GM23248 (cell line): ENCODE measurements at regions not wholly inside any gene's neighbourhood (a gene's known extent, or its start where the extent isn't known, plus 50 kb on each side); places are given as distances from the start of the nearest gene placed in this dataset. TPM values are rescaled to one million over a fixed set of nuclear protein-coding genes. Genes with fewer than 3 reads are reported as not detected.

Experiments used
- DNase-seq: peaks from one replicate; pipeline ENCODE4 v3.0.0-alpha.2; 2015
- H2AFZ ChIP-seq: fragments of 200-600 bp; sonication (generic); 2 replicates; pipeline ENCODE4 v1.6.1; 2016; ENCODE audit warnings: antibody characterized with exemption
- H3F3A ChIP-seq: fragments of 200-600 bp; sonication (generic); 2 replicates; pipeline ENCODE4 v1.6.1; 2016; ENCODE audit warnings: mild to moderate bottlenecking, antibody characterized with exemption, mixed run types; ENCODE audit not compliant: insufficient read depth
- H3K27ac ChIP-seq: fragments of 200-600 bp; sonication (generic); 2 replicates; pipeline ENCODE4 v1.5.1; 2016; ENCODE audit warnings: mild to moderate bottlenecking
- H3K27me3 ChIP-seq: fragments of 200-600 bp; sonication (generic); replicated peaks from 2 replicates; pipeline ENCODE4 v1.6.1; 2016; ENCODE audit warnings: mild to moderate bottlenecking; ENCODE audit not compliant: insufficient read depth
- H3K36me3 ChIP-seq: fragments of 200-600 bp; sonication (generic); 2 replicates; pipeline ENCODE4 v1.6.1; 2016; ENCODE audit warnings: low read depth, mild to moderate bottlenecking
- H3K4me1 ChIP-seq: fragments of 200-600 bp; sonication (generic); 2 replicates; pipeline ENCODE4 v1.6.1; 2016; ENCODE audit warnings: mild to moderate bottlenecking; ENCODE audit not compliant: insufficient read depth
- H3K4me2 ChIP-seq: fragments of 200-600 bp; sonication (generic); one replicate; pipeline ENCODE4 v1.6.1; 2016; ENCODE audit warnings: mild to moderate bottlenecking; ENCODE audit not compliant: unreplicated experiment
- H3K4me3 ChIP-seq: fragments of 200-600 bp; sonication (generic); 2 replicates; pipeline ENCODE4 v1.5.1; 2016; ENCODE audit warnings: mild to moderate bottlenecking
- H3K79me2 ChIP-seq: fragments of 200-600 bp; sonication (generic); 2 replicates; pipeline ENCODE4 v1.6.1; 2016; ENCODE audit warnings: mild to moderate bottlenecking; ENCODE audit not compliant: insufficient read depth
- H3K9ac ChIP-seq: fragments of 200-600 bp; sonication (generic); 2 replicates; pipeline ENCODE4 v1.6.1; 2016; ENCODE audit warnings: mild to moderate bottlenecking
- H3K9me2 ChIP-seq: fragments of 200-600 bp; sonication (generic); 2 replicates; pipeline ENCODE4 v1.6.1; 2016; ENCODE audit warnings: mixed run types, mild to moderate bottlenecking, moderate library complexity; ENCODE audit not compliant: insufficient read depth
- H3K9me3 ChIP-seq: fragments of 200-600 bp; sonication (generic); one replicate; pipeline ENCODE4 v1.6.1; 2017; ENCODE audit warnings: low read depth
- H4K20me1 ChIP-seq: fragments of 200-600 bp; sonication (generic); 2 replicates; pipeline ENCODE4 v1.6.0; 2016; ENCODE audit not compliant: insufficient read depth
- EZH2 ChIP-seq: fragments of 200-600 bp; sonication (generic); IDR thresholded peaks from 2 replicates; pipeline ENCODE4 v1.6.1; 2018; ENCODE audit warnings: antibody characterized with exemption, mild to moderate bottlenecking; ENCODE audit not compliant: insufficient read depth, poor library complexity, severe bottlenecking
- EZH2phosphoT487 ChIP-seq: fragments of 200-600 bp; sonication (generic); IDR thresholded peaks from 2 replicates; pipeline ENCODE4 v1.6.1; 2018; ENCODE audit warnings: antibody characterized with exemption, moderate library complexity, mild to moderate bottlenecking, low read depth; ENCODE audit not compliant: insufficient read depth
- WGBS, 2 experiments: methylation state at CpG; one replicate each; pipeline ENCODE4 v1.1.6; 2015 to 2017; ENCODE audit warnings: low lambda C conversion rate in 2 of 2, low coverage in 1 of 2; ENCODE audit errors: missing lambda C conversion rate in 2 of 2; 5-methylcytosine and 5-hydroxymethylcytosine counted together
- in situ Hi-C: fragments of 300-500 bp; cut with MboI; formaldehyde crosslinking; loops from 2 replicates; pipeline ENCODE4 v1.15.0; 2020
- small RNA-seq: library from RNA; depleted of rRNA; stranded (forward); fragments of <200 nt; gene quantifications from one replicate; pipeline ENCODE3, GENCODE V24; 2014; ENCODE audit warnings: low read depth, low replicate concordance

DNA sequence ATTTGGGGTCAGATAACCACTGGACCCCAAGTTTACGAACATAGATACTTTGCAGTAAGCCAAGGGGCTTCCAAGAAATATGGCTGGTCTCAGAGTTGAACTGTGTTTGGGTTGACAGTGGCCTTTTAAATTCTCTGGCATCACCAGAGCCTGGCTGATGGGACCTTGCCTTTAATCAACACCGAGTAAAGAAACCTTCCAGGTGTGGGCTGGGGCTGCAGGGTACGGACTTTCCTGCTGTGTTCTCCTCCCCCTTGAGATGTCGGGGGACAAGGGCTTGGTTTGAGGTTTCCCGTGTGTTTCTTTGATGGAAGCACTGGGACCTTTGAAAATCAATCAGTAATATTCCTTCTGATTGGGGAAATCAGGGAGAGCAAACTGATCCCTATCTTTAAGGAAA lies 140.1 kb downstream of the MTX3 start:
- H3K9ac ChIP-seq: no peak overlapping the region
- H3F3A ChIP-seq: peaks cover 6% of the 10 kb centered on the region; the same call in 1 of the 2 replicates
- in situ Hi-C loops: no loop called here
- H3K4me3 ChIP-seq: no peak overlapping the region
- H3K4me1 ChIP-seq: peaks cover 11% of the 10 kb centered on the region
- no peak overlapping the region for H3K27ac ChIP-seq
- 94 to 98% methylated on average over 5 of the region's 5 CpGs for WGBS, 2 experiments
- H3K36me3 ChIP-seq: no peaks in the 10 kb centered on the region
- no peak overlapping the region for H3K4me2 ChIP-seq
- no peaks in the 10 kb centered on the region for H4K20me1 ChIP-seq
- no peaks in the 10 kb centered on the region for H3K27me3 ChIP-seq
- H3K9me2 ChIP-seq: no peaks in the 10 kb centered on the region
- no peaks in the 10 kb centered on the region for H3K79me2 ChIP-seq
- H2AFZ ChIP-seq: no peak overlapping the region
- no peaks in the 10 kb centered on the region for H3K9me3 ChIP-seq
- no peak for TF ChIP-seq EZH2
- TF ChIP-seq EZH2phosphoT487: no peak
- DNase-seq: no peak

DNA sequence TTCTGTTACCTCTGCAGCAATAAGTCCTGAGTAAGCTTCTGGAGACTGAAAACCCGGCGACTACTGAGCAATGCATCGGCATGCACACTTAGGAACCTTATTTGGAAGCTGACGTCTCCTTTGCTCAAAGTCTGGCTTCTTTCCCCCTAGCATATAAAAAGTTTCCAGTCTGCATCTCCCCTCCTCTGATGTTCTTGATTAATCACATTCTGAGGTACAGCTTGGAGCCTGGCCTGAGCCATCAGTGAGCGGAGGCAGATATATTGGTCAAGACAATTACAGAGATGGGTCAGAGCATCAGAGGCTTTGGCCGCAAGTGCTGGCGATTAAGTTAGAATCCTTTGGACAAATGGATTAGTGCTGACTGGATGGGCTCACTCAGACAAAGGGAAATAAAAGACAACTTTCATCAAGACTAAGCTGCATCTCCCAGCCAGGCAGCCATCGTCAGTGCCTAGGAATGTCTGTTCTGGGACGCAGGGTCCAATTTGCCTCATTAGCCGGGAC lies 140.7 kb downstream of the MTX3 start:
- 68% methylated on average over 10 of the region's 10 CpGs for WGBS, 2 experiments
- in situ Hi-C loops: no loop called here
- H3K9ac ChIP-seq: no peak overlapping the region
- TF ChIP-seq EZH2: no peak
- no peak for TF ChIP-seq EZH2phosphoT487
- no peaks in the 10 kb centered on the region for H3K79me2 ChIP-seq
- H3K27ac ChIP-seq: no peak overlapping the region
- H3F3A ChIP-seq: peaks cover 11% of the 10 kb centered on the region
- peak; percentile 72 for DNase-seq
- H3K36me3 ChIP-seq: no peaks in the 10 kb centered on the region
- no peaks in the 10 kb centered on the region for H3K9me3 ChIP-seq
- H2AFZ ChIP-seq: no peak overlapping the region
- H3K4me3 ChIP-seq: no peak overlapping the region
- no peaks in the 10 kb centered on the region for H3K9me2 ChIP-seq
- peaks cover 12% of the 10 kb centered on the region for H3K4me1 ChIP-seq
- no peaks in the 10 kb centered on the region for H3K27me3 ChIP-seq
- H3K4me2 ChIP-seq: no peak overlapping the region
- no peaks in the 10 kb centered on the region for H4K20me1 ChIP-seq

DNA sequence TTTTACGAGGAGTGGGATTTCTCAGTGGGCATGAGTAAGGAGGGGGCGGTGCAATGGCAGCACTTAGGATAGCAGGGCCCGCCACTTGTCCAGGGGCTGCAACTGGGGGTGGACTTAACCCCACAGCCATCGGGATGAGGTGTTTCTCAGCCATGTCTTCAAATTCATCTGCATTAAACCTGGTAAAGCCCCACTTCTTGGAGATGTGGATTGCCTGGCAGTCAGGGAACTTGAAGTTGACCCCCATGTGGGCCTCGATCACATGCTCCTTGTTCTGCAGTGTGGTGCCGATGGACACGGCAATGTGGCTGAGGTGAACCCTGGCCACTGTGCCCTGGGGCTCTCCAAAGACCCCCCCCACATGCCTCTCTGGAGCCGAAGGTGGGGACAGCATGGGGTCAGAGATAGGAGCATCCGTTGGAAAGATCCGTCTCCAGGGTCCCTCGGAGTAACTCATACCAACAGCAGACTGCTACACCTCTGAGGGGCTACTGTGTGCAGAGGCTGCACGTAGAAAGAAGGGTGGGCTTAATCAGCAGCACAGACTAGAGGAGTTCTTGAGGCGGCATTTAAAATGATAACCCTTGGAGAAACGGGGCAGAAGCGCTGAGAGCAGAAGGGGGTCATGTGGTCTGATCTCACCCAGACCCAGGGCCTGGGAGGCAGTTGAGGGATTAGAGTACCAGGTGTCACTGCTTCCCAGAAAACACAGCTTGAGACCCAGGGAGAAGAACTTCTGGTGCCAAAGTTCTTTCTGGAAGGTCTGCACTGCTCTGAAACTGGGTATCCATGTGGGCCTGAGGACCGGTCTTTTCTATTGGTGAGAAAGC lies 141.4 kb downstream of the MTX3 start:
- Histone ChIP-seq H2AFZ (no peak overlapping the region), H3K9me2 (no peaks in the 10 kb centered on the region), H3K4me1 (peaks cover 19% of the 10 kb centered on the region), H3F3A (peaks cover 17% of the 10 kb centered on the region), H3K79me2 (no peaks in the 10 kb centered on the region), H3K27me3 (no peaks in the 10 kb centered on the region), H3K9me3 (no peaks in the 10 kb centered on the region), H3K9ac (no peak overlapping the region), H3K27ac (no peak overlapping the region), H3K4me3 (no peak overlapping the region), H3K4me2 (no peak overlapping the region), H4K20me1 (no peaks in the 10 kb centered on the region), H3K36me3 (no peaks in the 10 kb centered on the region)
- WGBS, 2 experiments: 91 to 92% methylated on average over 16 of the region's 16 CpGs
- no peak for DNase-seq
- in situ Hi-C loops: no loop called here
- no peak for TF ChIP-seq EZH2phosphoT487
- TF ChIP-seq EZH2: no peak

Small RNA genes lying in the stretch of these regions (small RNA-seq; reads per million reads assigned to genes)
- not detected for gene AC008496.1
